ENCODE measurements at regions not wholly inside any gene's neighbourhood (a gene's known extent, or its start where the extent isn't known, plus 50 kb on each side); places are given as distances from the start of the nearest gene placed in this dataset.
"Not testable (repeated sequence)": the region's sequence is repeated elsewhere in the genome, so short reads cannot be mapped to it uniquely, and the experiment has no call there.

DNA sequence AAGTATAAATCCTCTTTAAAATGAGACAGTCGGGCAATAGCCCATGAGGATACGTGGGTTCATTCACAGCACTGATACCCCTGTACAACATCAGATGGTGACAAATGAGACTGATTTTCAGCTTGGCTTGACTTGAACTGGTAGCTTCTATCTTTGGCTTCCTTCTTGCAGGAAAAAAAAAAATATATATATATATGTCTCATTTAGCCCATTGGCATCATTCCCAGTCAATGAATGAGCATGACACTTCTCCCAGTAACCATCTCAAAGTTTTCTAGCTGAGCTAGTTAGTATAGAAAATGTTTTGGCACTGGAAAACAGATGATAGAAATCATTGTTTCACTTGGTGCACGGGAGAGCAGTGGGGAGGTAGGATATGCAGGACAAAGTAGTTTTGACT is 222.5 kb upstream of the TAS2R1 start:
- DNase-seq (ENCODE audit: low read depth): no peak

DNA sequence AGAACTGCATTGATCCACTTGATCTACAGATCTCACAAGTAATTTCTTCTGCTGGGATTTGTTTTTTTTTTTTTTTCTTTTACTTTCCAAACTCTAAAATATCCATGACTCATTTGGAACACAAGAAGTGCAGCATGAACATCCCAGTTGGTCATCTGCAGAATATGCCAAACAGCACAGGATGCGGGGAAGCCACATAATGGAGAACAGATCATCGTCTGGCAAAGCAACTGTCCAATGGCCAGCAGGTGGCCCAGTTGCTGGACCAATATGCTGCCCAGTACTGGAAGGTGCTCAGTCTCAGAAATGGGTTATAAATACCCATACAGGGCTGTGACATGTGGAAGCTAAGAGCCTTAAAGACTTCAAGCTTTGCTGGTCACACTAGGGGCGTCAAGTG is 221.3 kb upstream of the TAS2R1 start:
- DNase-seq (ENCODE audit: low read depth): peak; percentile 74

DNA sequence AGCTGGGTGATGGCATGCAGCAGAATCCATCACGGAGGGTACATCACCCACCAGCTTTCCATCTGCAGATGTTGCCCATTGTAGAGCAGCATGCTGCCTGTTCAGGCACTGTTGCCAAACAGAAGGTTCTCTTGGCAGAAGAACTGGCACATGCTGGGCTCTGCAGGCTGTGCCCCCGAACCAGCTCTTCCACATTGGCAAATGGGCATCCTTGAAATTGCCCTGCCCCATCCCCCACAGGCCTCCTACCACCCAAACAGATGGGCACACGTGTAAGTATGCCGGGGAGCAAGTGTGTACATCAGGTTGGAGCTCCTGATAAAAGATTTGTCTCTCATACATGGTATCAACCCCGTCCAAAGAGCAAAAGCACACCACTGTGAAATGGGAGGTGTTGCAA is 220.3 kb upstream of the TAS2R1 start:
- DNase-seq (ENCODE audit: low read depth): no peak

DNA sequence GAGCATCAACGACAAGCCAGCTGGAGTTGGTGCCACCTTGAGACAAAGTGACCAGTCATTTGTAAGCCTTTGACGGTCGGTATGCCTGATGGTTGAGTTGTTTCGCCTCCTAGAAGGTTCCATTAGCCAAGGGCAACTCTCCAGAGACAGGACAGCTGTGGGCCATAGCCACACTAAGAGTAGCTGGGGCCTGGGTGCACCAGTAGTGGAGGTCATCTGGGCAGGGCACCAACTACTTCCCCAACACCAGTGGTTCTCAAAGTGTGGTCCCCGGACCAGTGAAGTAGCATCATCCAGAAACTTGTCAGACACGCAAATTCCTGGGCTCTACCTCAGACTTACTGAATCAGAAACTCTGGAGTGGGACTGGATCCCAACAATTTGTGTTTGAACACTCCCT is 217.5 kb upstream of the TAS2R1 start:
- DNase-seq (ENCODE audit: low read depth): no peak

DNA sequence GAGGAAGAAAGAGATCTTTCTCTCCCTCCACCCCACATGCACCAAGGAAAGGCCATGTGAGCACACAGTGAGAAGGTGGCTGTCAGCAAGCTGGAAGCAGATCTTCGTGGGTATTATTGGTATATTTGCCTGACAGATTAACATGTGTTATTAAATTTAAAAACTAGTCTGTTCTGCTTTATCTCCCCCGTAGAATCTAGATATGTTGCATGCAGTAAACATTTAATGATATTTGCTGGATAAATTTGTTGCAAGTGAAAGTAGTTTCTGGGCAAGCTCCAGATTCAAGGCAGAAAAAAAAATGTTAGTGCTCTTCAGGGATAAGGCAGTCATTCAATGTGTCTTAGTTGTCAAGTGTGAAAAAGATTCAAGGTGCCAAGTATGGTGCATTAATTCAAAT is 215.0 kb upstream of the TAS2R1 start:
- DNase-seq (ENCODE audit: low read depth): no peak

DNA sequence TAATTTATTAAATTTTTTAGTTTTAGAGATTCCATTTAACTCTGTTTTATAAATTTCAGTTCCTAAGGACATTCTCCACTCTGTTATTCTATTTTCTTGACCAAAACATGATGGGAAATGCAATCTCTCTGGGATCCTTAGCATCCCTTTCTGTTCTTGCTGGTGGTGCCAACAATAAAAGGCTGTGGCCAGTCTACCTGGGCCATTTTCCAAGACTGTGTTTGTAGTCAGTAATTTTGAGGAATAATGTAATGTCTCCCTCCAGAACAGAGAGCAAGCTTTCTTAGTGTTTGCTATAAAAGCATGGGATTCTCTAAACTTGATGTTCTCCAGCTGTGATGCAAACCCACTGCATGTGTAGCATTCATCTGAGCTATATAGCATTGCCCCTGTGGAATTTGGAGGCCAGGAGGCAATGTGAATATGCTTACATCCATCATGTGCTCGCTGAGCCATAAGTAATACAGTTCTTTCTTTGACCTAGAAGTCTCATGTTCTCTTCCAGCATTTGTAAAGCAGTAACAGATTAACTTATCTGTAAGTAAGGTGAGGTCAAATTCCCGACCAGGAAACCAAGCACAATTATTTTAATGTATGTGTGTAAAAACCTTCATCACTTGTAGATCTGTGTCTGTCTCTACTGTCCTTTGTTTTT is 211.5 kb upstream of the TAS2R1 start:
- no peak for DNase-seq (ENCODE audit: low read depth)

DNA sequence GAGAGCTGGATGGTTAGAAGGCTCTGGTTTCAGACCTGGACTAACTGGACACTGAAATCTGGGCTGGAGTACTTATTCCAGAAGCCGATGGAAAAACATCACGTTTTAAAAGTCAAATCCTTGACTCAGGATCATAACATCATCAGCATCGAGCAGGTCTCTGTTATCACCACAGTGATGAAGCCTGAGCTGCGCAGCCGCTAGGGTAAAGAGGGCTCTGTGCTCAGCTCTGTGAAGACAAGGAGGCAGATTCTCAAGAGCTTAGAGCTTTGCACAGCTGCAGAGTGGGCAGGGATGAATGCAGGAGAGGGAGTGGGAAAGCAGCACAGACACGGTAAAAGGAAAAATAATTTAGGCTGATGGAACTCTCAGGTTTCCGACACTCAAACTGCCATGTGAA is 208.8 kb upstream of the TAS2R1 start:
- no peak for DNase-seq (ENCODE audit: low read depth)

DNA sequence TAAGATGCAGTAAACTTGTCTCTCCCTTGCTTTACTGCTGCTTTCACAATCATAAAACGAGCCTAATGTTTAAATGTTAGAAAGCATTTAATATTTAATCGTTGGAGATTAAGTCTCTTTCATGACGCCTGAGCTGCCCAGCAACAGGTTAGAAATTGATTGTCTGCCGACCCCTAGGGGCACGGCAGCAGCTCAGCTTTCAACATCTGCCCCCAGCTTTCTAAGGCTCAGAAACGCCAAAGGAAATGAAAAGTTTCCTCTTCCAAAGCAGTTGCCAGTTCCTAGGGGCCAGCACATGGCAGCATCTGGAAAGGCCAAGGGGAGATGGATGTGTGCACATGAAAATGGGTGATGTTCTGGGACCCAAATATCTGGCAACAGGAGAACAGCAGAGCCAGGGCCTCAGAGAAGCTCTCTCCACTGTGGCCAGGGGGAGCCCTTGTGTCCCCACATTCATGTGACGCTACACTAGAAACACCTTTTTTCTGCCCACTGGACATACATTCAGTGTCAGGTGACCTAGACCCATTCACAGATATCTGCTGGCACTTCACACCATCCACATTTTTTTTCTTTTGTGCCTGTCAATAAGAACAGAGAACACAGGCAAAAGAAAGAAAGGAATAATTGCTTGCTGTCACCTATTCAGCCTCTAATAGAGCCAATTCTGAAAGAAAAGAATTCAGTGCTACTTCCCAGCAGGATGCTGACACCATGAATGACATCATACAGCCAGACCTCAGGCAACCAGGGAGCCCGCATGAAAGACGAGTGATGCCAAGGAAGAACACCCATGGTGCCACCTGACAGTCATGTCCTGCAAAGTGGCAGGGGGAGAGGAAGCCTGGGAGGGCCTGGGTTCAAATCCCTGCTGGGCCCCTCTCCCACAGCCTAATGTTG is 205.0 kb upstream of the TAS2R1 start:
- no peak for DNase-seq (ENCODE audit: low read depth)

DNA sequence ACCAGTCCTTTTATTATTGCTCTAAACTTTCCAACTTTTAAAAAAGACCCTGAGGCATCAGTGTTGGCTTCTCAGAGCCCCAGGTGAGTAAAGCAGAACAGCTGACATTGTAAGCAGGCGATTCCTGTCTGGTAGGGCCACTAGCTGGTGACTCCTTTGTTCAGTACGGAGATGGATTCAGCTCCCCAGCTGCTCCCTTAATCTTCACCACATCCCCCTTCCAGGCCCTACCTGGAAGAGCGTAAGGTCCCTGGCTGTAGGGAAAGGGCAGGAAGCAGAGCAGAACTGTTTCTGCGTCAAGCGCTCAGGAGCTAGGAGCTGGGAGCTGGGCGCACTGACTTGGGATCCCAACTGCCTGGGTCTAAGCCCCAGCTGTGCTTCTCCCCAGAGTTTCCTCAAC is 203.7 kb upstream of the TAS2R1 start:
- DNase-seq (ENCODE audit: low read depth): no peak

DNA sequence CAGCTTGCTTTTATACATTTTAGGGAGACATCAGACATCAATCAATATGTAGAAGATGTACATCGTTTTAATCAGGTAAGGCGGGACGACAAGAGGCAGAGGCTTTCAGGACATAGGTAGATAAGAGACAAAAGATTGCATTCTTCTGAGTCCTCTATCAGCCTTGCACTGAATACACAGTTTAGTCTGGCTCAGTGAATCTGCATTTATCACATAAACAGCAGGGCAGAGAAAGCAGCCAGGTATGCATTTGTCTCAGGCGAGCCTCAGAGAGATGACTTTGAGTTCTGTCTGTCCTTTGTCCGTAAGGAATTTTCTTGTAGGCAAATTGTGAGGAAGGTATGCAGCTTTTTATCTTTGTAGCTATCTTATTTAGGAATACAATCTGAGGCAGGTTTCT is 202.8 kb upstream of the TAS2R1 start:
- no peak for DNase-seq (ENCODE audit: low read depth)

DNA sequence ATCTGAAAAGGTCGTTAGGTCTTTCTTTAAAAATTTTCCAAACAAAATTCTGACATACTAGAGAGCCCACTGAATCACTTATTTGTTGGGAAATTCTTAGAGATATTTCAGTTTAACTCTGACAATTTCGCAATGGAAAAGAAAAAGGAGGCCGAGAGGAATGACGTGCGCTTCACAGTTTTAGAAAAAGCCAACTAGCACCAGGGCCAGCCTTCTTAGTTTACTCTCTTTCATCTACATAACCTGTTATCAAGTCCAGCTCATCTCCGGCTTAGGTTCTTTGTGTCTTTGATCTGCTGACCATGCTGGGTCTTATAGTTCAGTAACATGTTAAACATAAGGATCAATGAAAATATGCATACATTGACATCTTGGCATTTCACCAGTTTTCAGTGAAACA is 201.7 kb upstream of the TAS2R1 start:
- no peak for DNase-seq (ENCODE audit: low read depth)

DNA sequence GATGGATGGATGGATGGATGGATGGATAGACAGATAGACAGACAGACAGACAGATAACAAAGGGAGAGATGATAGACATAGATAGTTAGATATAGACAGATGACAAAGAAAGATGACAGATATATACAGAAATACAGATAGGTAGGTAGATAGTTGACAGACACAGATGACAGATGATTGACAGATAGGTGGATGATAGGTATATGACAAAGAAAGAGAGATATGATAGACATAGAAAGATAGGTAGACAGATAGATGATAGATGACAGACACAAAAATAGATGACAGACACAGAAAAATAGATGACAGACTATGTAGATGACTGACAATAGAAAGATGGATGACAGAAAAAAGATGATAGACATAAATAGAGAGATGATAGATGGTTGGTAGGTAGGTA is 200.0 kb upstream of the TAS2R1 start:
- no peak for DNase-seq (ENCODE audit: low read depth)

DNA sequence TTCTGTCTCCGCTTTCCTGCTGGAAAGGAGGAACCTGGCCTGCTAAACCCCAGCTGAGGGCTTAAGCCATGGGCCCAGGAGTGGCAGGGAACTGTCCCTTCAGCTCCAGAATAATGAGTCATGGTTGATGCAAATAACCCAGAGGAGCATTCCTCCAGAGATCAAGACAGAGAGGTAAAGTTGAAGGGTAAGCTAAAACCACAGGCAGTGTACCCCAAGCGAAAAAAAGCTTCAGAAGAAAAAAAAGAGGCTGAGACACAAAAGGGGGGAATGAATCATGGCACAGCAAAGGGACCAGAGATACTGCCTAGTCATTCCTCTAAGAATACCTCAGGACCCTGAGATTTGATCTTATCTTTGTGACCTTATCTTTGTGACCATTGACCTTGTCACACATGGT is 199.5 kb upstream of the TAS2R1 start:
- DNase-seq (ENCODE audit: low read depth): no peak

DNA sequence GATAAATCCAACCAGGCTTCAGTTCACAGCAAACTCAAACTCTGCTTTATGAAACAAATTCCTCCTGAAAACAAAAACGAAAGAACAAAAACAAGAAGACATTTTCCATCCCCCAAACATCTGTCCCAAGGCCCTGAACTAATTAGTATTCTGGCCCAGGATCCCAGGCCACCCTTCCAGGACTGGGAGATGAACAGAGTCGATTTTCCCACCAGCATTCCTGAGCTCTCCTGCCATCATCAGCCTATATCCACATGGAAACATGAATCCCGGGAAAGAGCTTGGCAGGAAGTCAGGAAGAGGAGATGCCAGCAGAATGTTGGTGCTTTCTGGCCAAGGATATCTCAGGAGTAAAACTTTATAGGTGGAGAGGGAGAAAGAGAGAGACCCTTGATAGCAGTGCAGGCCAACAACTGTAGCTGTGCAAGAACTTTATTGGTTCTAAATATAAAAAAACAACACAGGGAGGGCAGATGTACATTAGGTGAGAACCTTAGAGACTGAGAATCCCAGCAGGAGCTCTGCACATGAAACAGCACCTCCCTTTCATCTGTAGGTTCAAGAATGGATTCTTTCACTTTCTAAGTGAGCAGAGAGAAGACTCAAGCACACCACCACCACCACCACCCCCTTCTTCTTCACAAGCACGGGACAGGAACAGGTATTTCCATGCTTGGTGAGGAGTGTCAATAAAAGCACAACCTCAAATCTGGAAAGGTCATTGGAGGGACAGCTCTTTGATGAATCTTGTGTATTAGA is 190.7 kb upstream of the TAS2R1 start:
- no peak for DNase-seq (ENCODE audit: low read depth)

DNA sequence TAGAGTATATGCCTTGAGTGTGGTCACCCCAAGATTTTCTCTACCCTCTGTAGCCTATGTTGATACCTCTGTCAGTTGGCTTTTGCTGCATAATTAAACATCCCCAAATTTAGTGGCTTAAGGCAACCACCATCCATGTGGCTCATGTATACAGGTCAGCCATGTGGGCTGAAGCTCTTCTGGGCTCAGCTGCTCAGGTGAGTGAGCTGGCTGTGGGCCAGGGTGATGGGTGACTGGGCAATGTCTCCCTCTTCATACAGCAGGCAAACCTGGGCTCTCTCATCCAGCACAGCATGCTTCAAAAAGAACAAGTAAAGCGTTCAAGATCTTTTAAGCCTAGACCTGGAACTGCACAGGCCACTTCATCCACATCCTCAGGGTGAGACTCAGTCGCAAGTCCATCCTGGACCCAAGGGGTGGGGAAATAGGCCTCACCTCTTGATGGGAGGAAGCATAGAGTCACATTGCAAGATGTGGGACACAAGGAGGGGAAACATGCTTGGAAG is 188.2 kb upstream of the TAS2R1 start:
- no peak for DNase-seq (ENCODE audit: low read depth)

DNA sequence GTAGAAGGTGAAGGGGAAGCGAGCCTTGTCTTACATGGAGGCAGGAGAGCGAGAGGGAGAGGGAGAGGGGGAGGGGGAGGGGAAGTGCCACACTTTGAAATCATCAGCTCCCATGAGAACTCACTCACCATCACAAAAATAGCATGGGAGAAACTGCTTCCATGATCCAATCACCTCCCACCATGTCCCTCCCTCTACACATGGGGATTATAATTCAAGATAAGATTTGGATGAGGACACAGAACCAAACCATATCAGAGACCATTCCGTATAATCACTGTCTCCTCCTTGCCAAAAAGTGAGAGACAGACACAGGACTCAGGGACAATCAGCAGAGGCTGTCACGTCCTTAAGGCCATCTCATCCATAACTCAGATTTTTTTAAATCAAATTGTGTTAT is 187.7 kb upstream of the TAS2R1 start:
- no peak for DNase-seq (ENCODE audit: low read depth)

DNA sequence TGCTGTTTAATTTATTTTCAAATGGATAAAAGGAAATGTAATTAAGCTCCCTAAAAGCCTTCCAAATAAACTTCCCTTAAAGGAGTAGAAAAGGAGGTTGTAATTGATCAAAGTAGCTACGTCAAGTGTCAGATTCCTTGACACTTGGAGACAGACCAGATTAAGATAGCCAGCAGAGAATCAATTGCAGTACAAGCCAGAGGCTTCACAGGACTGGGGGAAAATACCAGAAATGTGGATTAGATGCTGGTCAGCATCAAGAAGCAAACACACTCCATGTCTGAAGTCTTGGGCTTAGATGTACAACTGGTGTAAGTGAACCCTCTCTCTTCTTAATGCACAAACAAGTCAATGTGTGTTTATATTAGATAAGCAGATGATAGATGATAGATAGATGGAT is 184.9 kb upstream of the TAS2R1 start:
- no peak for DNase-seq (ENCODE audit: low read depth)

DNA sequence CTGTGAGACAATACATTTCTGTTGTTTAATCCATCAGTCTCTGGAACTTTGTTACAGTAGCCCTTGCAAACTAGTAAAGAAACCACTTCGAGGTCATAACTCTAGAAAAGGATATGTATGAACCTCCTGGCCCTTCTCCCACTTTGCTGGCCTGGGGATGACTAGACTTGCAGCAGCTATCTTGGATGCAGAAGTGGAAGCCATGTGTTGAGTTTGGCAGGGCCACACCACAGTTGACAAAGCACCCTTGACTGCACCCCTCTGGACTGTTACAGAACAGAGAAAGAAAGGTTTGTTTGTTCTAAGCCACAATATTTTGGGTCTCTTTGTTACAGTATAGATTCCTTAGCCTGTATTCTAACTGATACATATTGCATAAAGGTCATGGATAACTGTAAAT is 183.2 kb upstream of the TAS2R1 start:
- DNase-seq (ENCODE audit: low read depth): no peak

DNA sequence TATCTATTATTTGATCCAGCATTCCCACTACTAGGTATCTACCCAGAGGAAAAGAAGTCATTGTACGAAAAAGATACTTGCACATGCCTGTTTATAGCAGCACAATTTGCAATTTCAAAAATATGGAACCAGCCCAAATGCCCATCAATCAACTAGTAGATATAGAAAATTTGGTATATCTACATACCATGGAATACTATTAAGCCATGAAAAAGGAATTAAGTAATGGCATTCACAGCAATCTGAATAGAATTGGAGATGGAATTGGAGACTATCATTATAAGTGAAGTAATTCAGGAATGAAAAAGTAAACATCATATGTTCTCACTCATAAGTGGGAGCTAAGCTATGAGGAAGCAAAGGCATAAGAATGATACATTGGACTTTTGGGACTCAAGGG is 177.2 kb upstream of the TAS2R1 start:
- not testable (repeated sequence) for DNase-seq (ENCODE audit: low read depth)

DNA sequence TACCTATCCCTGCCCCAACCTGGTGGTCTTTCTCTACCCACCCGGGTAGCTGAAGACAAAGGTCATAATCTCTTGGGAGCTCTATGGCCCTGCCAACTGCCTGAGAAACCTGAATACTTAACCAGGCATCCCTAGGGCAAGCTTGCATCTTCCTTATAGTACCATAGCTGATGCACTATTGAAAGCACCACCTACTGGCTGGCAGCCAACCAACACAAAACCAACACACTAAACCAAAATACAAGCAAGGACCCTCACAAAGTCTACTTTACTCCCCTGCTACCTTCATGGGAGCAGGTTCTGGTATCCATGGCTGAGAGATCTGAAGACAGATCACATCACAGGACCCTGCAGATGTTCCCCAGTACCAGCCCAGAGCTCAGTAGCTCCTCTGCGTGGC is 171.8 kb upstream of the TAS2R1 start:
- no peak for DNase-seq (ENCODE audit: low read depth)

DNA sequence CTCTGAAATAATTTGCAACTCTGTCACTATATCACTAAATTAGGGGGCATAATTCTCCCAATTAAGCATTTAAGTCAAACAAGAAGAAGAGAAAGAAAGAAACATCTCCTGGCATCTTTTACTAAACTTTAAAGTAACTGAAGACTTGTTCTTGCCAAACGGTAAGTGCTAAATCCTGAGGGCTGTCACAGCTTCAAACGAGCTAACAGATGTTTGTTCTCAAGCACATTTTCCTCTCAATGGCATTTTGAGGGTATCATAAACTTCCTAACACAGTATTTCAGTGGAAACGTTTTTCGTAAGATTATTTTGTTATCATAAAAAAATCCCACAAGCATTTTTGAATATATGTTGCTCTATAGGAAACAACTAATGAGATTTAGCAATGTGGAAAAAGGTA is 169.5 kb upstream of the TAS2R1 start:
- no peak for DNase-seq (ENCODE audit: low read depth)

DNA sequence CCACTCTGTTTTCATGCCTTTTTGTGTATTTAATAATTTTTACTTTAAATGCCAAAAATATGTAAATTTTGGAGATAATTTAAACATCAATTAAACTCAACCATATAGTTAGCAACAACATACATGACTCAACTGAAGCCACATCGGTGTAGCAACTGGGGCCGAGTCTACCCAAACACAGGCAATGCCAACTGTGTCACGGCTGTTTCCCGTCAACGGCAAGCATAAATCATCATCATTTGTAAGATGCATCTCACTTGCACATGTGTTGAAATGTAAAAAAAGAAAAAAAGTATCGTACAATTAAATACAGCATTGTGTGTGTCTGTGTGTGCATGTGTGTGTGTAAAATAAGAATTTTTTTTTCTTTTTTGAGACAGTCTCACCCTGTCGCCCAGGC is 160.1 kb upstream of the TAS2R1 start:
- no peak for DNase-seq (ENCODE audit: low read depth)

DNA sequence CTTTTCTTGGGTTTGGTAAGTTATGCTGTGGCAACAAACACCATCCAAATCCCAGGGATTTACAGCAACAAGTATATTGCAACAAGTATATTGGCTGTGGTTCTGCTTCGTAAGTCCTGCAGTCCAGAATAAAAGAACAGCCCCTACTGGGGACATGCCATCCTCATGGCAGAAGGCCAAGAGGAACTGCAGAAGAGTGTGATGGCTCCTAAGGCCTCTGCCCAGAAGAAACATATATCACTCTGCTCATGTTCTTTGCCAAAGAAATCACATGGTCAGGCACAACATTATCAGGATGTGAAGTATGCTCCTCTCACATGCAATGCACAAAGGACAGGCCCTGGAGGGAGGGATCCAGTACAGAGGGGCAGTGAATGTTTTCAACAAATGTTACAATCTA is 159.6 kb upstream of the TAS2R1 start:
- no peak for DNase-seq (ENCODE audit: low read depth)

Measured in HS-27A (cell line).